Colon (tissue), 2 donors: ENCODE measurements at regions not wholly inside any gene's neighbourhood (a gene's known extent, or its start where the extent isn't known, plus 50 kb on each side); places are given as distances from the start of the nearest gene placed in this dataset.
"Not testable (repeated sequence)": the region's sequence is repeated elsewhere in the genome, so short reads cannot be mapped to it uniquely, and the experiment has no call there.

Experiments
- FAIRE-seq: peaks from 2 replicates; lab custom pipeline; 2012; peaks lifted over from hg19 to GRCh38; lab: Jason Lieb, UNC
- donor health status: control.
- donor health status: control.

- no peak for FAIRE-seq
These were observed 697.1 kb upstream of the CELF4 start for GRCh38 chr18:38262661-38263060.

GRCh38 chr18:38257661-38258060 is 692.1 kb upstream of the CELF4 start:
- FAIRE-seq: no peak

GRCh38 chr18:38256366-38256765 is 690.8 kb upstream of the CELF4 start:
- no peak for FAIRE-seq

- FAIRE-seq: no peak
These were observed 685.4 kb upstream of the CELF4 start for GRCh38 chr18:38250971-38251370.

GRCh38 chr18:38244480-38244879 is 678.9 kb upstream of the CELF4 start:
- no peak for FAIRE-seq

GRCh38 chr18:38243291-38243690 is 677.7 kb upstream of the CELF4 start:
- FAIRE-seq: no peak

- no peak for FAIRE-seq
These were observed 676.1 kb upstream of the CELF4 start for GRCh38 chr18:38241736-38242135.

GRCh38 chr18:38241216-38241615 is 675.6 kb upstream of the CELF4 start:
- FAIRE-seq: no peak

GRCh38 chr18:38239606-38240005 is 674.0 kb upstream of the CELF4 start:
- no peak for FAIRE-seq

GRCh38 chr18:38237796-38238195 is 672.2 kb upstream of the CELF4 start:
- no peak for FAIRE-seq

GRCh38 chr18:38221476-38222100 is 656.0 kb upstream of the CELF4 start:
- no peak for FAIRE-seq

- no peak for FAIRE-seq
These were observed 633.4 kb upstream of the CELF4 start for GRCh38 chr18:38198956-38199355.

GRCh38 chr18:38198526-38198925 is 632.9 kb upstream of the CELF4 start:
- no peak for FAIRE-seq

GRCh38 chr18:38186491-38186890 is 620.9 kb upstream of the CELF4 start:
- no peak for FAIRE-seq

- no peak for FAIRE-seq
These were observed 609.0 kb upstream of the CELF4 start for GRCh38 chr18:38174594-38174993.

- FAIRE-seq: no peak
These were observed 608.6 kb upstream of the CELF4 start for GRCh38 chr18:38174173-38174572.

- FAIRE-seq: no peak
These were observed 605.2 kb upstream of the CELF4 start for GRCh38 chr18:38170845-38171244.

- no peak for FAIRE-seq
These were observed 602.0 kb upstream of the CELF4 start for GRCh38 chr18:38167623-38168022.

- FAIRE-seq: not testable (repeated sequence)
These were observed 587.5 kb upstream of the CELF4 start for GRCh38 chr18:38153116-38153515.

GRCh38 chr18:38116716-38117115 is 551.1 kb upstream of the CELF4 start:
- no peak for FAIRE-seq

- FAIRE-seq: no peak
These were observed 549.6 kb upstream of the CELF4 start for GRCh38 chr18:38115201-38115600.

- no peak for FAIRE-seq
These were observed 521.9 kb upstream of the CELF4 start for GRCh38 chr18:38087538-38087937.

- FAIRE-seq: no peak
These were observed 515.9 kb upstream of the CELF4 start for GRCh38 chr18:38081516-38081915.

GRCh38 chr18:38077229-38077628 is 511.6 kb upstream of the CELF4 start:
- no peak for FAIRE-seq
